ENCODE measurements at regions not wholly inside any gene's neighbourhood (a gene's known extent, or its start where the extent isn't known, plus 50 kb on each side); places are given as distances from the start of the nearest gene placed in this dataset.

- no peak for DNase-seq (ENCODE audit: low spot score)
These were observed 1392.7 kb upstream of the CDH6 start for GRCh38 chr5:29800752-29801151.

GRCh38 chr5:29796013-29796412 lies 1397.5 kb upstream of the CDH6 start:
- TF ChIP-seq CTCF (IDR thresholded peaks at IDR 0.05; ENCODE audit: extremely low read depth, missing control alignments) = no peak
- no peak for DNase-seq (ENCODE audit: low spot score)

More at GRCh38 chr5:29800752-29801151, 1392.7 kb upstream of the CDH6 start:
- no peak for TF ChIP-seq CTCF (IDR thresholded peaks at IDR 0.05; ENCODE audit: extremely low read depth, missing control alignments)

GRCh38 chr5:29795096-29795652 lies 1398.3 kb upstream of the CDH6 start:
- TF ChIP-seq CTCF (IDR thresholded peaks at IDR 0.05; ENCODE audit: extremely low read depth, missing control alignments) = no peak
- DNase-seq (ENCODE audit: low spot score) = no peak

GRCh38 chr5:29794141-29794787 lies 1399.2 kb upstream of the CDH6 start:
- DNase-seq (ENCODE audit: low spot score) = no peak
- TF ChIP-seq CTCF (IDR thresholded peaks at IDR 0.05; ENCODE audit: extremely low read depth, missing control alignments) = no peak

- TF ChIP-seq CTCF (IDR thresholded peaks at IDR 0.05; ENCODE audit: extremely low read depth, missing control alignments) = no peak
- no peak for DNase-seq (ENCODE audit: low spot score)
These were observed 1403.2 kb upstream of the CDH6 start for GRCh38 chr5:29790281-29790680.

- DNase-seq (ENCODE audit: low spot score) = no peak
- TF ChIP-seq CTCF (IDR thresholded peaks at IDR 0.05; ENCODE audit: extremely low read depth, missing control alignments) = no peak
These were observed 1413.1 kb upstream of the CDH6 start for GRCh38 chr5:29780401-29780800.

- no peak for TF ChIP-seq CTCF (IDR thresholded peaks at IDR 0.05; ENCODE audit: extremely low read depth, missing control alignments)
These were observed 1414.3 kb upstream of the CDH6 start for GRCh38 chr5:29779141-29779540.

More at GRCh38 chr5:29779141-29779540, 1414.3 kb upstream of the CDH6 start:
- DNase-seq (ENCODE audit: low spot score) = no peak
